Keratinocyte (primary cell): ENCODE measurements at regions not wholly inside any gene's neighbourhood (a gene's known extent, or its start where the extent isn't known, plus 50 kb on each side); places are given as distances from the start of the nearest gene placed in this dataset.

ENCODE experiments used
- DNase-seq: peaks from one replicate; pipeline ENCODE4 v3.0.0-alpha.2; 2011; ENCODE audit warnings: low read depth, missing footprints, low spot score
- FAIRE-seq: peaks from 2 replicates; lab custom pipeline; 2011; peaks lifted over from hg19 to GRCh38; lab: Jason Lieb, UNC
- H2AFZ ChIP-seq: 2 replicates; pipeline ENCODE4 v1.6.0; 2012; ENCODE audit warnings: low read length, control low read depth, inconsistent platforms; ENCODE audit not compliant: control insufficient read depth
- H3K27ac ChIP-seq: 2 replicates; pipeline ENCODE4 v1.5.1; 2011; ENCODE audit warnings: low read length; ENCODE audit not compliant: control insufficient read depth, insufficient read depth
- H3K27me3 ChIP-seq: 3 replicates; pipeline ENCODE4 v1.6.0; 2011; ENCODE audit warnings: low read length; ENCODE audit not compliant: control insufficient read depth, insufficient read depth; ENCODE audit errors: extremely low read depth
- H3K36me3 ChIP-seq, 2 experiments: 2 replicates in 1 of 2; 3 replicates in 1 of 2; pipeline ENCODE4 v1.5.1; 2011; ENCODE audit warnings: low read length in 2 of 2, mild to moderate bottlenecking in 1 of 2; ENCODE audit not compliant: control insufficient read depth in 2 of 2, insufficient read depth in 2 of 2; ENCODE audit errors: extremely low read depth in 1 of 2
- H3K4me1 ChIP-seq: 3 replicates; pipeline ENCODE4 v1.5.1; 2011; ENCODE audit warnings: low read length; ENCODE audit not compliant: control insufficient read depth, insufficient read depth; ENCODE audit errors: extremely low read depth
- H3K4me2 ChIP-seq: 3 replicates; pipeline ENCODE4 v1.6.0; 2011; ENCODE audit warnings: low read depth, low read length; ENCODE audit not compliant: control insufficient read depth, insufficient read depth; ENCODE audit errors: extremely low read depth
- H3K4me3 ChIP-seq, 3 experiments: fragments of 200-600 bp in 1 of 3; sonication (generic) in 1 of 3; 2 replicates in 2 of 3; 3 replicates in 1 of 3; pipeline ENCODE4 v1.5.1; 2011 to 2016; ENCODE audit warnings: low read length in 3 of 3, mild to moderate bottlenecking in 3 of 3, control low read depth in 2 of 3, inconsistent platforms in 1 of 3, low read depth in 1 of 3, mixed read lengths in 1 of 3, mixed run types in 1 of 3, moderate library complexity in 1 of 3; ENCODE audit not compliant: control insufficient read depth in 2 of 3, insufficient read depth in 2 of 3; ENCODE audit errors: extremely low read depth in 1 of 3
- H3K79me2 ChIP-seq: 2 replicates; pipeline ENCODE4 v1.6.0; 2012; ENCODE audit warnings: low read length; ENCODE audit not compliant: control insufficient read depth, insufficient read depth
- H3K9ac ChIP-seq: 3 replicates; pipeline ENCODE4 v1.6.0; 2011; ENCODE audit warnings: low read length; ENCODE audit not compliant: control insufficient read depth, insufficient read depth; ENCODE audit errors: extremely low read depth
- H3K9me1 ChIP-seq: 3 replicates; pipeline ENCODE4 v1.6.0; 2011; ENCODE audit warnings: low read length; ENCODE audit not compliant: control insufficient read depth, insufficient read depth; ENCODE audit errors: extremely low read depth
- H3K9me3 ChIP-seq: 2 replicates; pipeline ENCODE4 v1.5.1; 2012; ENCODE audit warnings: low read depth, low read length; ENCODE audit not compliant: control insufficient read depth
- H4K20me1 ChIP-seq: 3 replicates; pipeline ENCODE4 v1.6.0; 2011; ENCODE audit warnings: low read length; ENCODE audit not compliant: control insufficient read depth, insufficient read depth; ENCODE audit errors: extremely low read depth
- CTCF ChIP-seq, 3 experiments: IDR thresholded peaks in 1 of 3; conservative IDR thresholded peaks in 1 of 3; optimal IDR thresholded peaks in 1 of 3; 2 replicates in 2 of 3; 3 replicates in 1 of 3; pipeline versions ENCODE3 to v1.5.1; 2011; ENCODE audit warnings: low read length in 3 of 3, mild to moderate bottlenecking in 3 of 3, moderate library complexity in 2 of 3, control low read depth in 1 of 3, inconsistent platforms in 1 of 3; ENCODE audit not compliant: insufficient read depth in 2 of 3; ENCODE audit errors: extremely low read depth in 1 of 3
- EZH2 ChIP-seq: IDR thresholded peaks from one replicate; pipeline ENCODE4 v1.6.1; 2012; ENCODE audit warnings: inconsistent platforms, mild to moderate bottlenecking, low read length, moderate library complexity
- dilution Hi-C: fragments of 300-500 bp; cut with MboI; formaldehyde crosslinking; loops from one replicate; pipeline ENCODE4 v1.7.0; 2020; ENCODE audit warnings: low sequenced_read_pairs; ENCODE audit not compliant: extremely low pct_ligation_motif_present

- Histone ChIP-seq H3K79me2 (no peaks in the 10 kb centered on the region), H3K9ac (no peak overlapping the region), H4K20me1 (no peaks in the 10 kb centered on the region), H3K4me1 (no peaks in the 10 kb centered on the region), H3K9me3 (no peaks in the 10 kb centered on the region), H3K27me3 (no peaks in the 10 kb centered on the region), H3K4me2 (no peak overlapping the region), H3K9me1 (no peaks in the 10 kb centered on the region), H2AFZ (no peak overlapping the region), H3K4me3 (no peak overlapping the region), H3K36me3 (no peaks in the 10 kb centered on the region), H3K27ac (no peak overlapping the region)
- dilution Hi-C loops = no loop called here
- FAIRE-seq = no peak
- no peak for TF ChIP-seq EZH2
- no peak for TF ChIP-seq CTCF (optimal IDR thresholded peaks at IDR 0.05 in 1 of 3, IDR thresholded peaks at IDR 0.05 in 1 of 3, conservative IDR thresholded peaks at IDR 0.05 in 1 of 3; ENCODE audit: extremely low read depth in 1 of 3, insufficient read depth in 2 of 3, low read length in 3 of 3)
- DNase-seq = no peak
These were observed 548.8 kb downstream of the COL12A1 start for GRCh38 chr6:74657011-74657410.

- no peaks in the 10 kb centered on the region for H3K9me1 ChIP-seq
- no peaks in the 10 kb centered on the region for H3K4me1 ChIP-seq
- H2AFZ ChIP-seq = no peak overlapping the region
- no peak overlapping the region for H3K27ac ChIP-seq
- no peaks in the 10 kb centered on the region for H3K27me3 ChIP-seq
- H3K9me3 ChIP-seq = no peaks in the 10 kb centered on the region
- dilution Hi-C loops = no loop called here
- H4K20me1 ChIP-seq = no peaks in the 10 kb centered on the region
- H3K36me3 ChIP-seq = no peaks in the 10 kb centered on the region
- H3K9ac ChIP-seq = no peak overlapping the region
- DNase-seq = no peak
- no peak for TF ChIP-seq EZH2
- no peak for TF ChIP-seq CTCF (optimal IDR thresholded peaks at IDR 0.05 in 1 of 3, IDR thresholded peaks at IDR 0.05 in 1 of 3, conservative IDR thresholded peaks at IDR 0.05 in 1 of 3; ENCODE audit: extremely low read depth in 1 of 3, insufficient read depth in 2 of 3, low read length in 3 of 3)
- no peak for FAIRE-seq
- no peak overlapping the region for H3K4me3 ChIP-seq
- no peak overlapping the region for H3K4me2 ChIP-seq
- H3K79me2 ChIP-seq = no peaks in the 10 kb centered on the region
These were observed 549.4 kb downstream of the COL12A1 start for GRCh38 chr6:74656453-74656852.
